NB4 (cell line): ENCODE measurements at regions not wholly inside any gene's neighbourhood (a gene's known extent, or its start where the extent isn't known, plus 50 kb on each side); places are given as distances from the start of the nearest gene placed in this dataset.

Experiments used
- DNase-seq: peaks from one replicate; pipeline ENCODE4 v3.0.0; 2010; ENCODE audit warnings: low read depth
- H3K4me3 ChIP-seq: one replicate; pipeline ENCODE4 v1.5.1; 2011; ENCODE audit warnings: mild to moderate bottlenecking, low read depth, low read length, moderate library complexity
- MYC ChIP-seq: IDR thresholded peaks from 2 replicates; pipeline ENCODE4 v1.6.1; 2011; ENCODE audit warnings: low read depth, low read length
- POLR2A ChIP-seq: IDR thresholded peaks from 2 replicates; pipeline ENCODE4 v1.6.1; 2011; ENCODE audit warnings: mild to moderate bottlenecking; ENCODE audit not compliant: insufficient read length; ENCODE audit errors: extremely low read depth
- TF ChIP-seq, protein P1 (sequence below): IDR thresholded peaks from 2 replicates; pipeline ENCODE4 v1.6.1; 2011; ENCODE audit warnings: low read depth, low read length
- TF ChIP-seq, protein P2 (sequence below): IDR thresholded peaks from one replicate; pipeline ENCODE4 v1.5.1; 2012; ENCODE audit warnings: low read depth, low read length

DNA sequence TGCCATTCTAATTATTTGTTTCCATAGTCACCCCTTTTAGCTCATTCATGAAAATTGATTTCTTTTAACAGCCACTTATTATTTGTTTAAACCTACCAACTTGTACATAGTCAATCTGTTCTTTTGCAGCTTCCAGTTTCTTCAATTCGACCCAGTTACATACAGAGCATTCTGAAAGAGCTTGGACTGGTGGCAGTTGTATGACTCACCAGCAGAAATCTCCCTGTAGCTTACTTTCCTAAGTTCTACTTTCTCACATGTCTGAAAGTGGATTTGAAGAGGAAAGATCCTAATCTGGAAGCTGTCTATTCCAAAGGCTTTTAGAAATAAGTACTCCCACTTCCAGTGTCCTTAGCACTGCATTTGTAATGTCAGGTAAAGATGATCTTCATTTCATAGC is 447.9 kb downstream of the HTR1B start:
- no peak overlapping the region for H3K4me3 ChIP-seq
- TF ChIP-seq, protein P1, sequence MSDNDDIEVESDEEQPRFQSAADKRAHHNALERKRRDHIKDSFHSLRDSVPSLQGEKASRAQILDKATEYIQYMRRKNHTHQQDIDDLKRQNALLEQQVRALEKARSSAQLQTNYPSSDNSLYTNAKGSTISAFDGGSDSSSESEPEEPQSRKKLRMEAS = no peak
- TF ChIP-seq MYC (no peak), POLR2A (no peak)
- TF ChIP-seq, protein P2, sequence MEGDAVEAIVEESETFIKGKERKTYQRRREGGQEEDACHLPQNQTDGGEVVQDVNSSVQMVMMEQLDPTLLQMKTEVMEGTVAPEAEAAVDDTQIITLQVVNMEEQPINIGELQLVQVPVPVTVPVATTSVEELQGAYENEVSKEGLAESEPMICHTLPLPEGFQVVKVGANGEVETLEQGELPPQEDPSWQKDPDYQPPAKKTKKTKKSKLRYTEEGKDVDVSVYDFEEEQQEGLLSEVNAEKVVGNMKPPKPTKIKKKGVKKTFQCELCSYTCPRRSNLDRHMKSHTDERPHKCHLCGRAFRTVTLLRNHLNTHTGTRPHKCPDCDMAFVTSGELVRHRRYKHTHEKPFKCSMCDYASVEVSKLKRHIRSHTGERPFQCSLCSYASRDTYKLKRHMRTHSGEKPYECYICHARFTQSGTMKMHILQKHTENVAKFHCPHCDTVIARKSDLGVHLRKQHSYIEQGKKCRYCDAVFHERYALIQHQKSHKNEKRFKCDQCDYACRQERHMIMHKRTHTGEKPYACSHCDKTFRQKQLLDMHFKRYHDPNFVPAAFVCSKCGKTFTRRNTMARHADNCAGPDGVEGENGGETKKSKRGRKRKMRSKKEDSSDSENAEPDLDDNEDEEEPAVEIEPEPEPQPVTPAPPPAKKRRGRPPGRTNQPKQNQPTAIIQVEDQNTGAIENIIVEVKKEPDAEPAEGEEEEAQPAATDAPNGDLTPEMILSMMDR = no peak
- no peak for DNase-seq

DNA sequence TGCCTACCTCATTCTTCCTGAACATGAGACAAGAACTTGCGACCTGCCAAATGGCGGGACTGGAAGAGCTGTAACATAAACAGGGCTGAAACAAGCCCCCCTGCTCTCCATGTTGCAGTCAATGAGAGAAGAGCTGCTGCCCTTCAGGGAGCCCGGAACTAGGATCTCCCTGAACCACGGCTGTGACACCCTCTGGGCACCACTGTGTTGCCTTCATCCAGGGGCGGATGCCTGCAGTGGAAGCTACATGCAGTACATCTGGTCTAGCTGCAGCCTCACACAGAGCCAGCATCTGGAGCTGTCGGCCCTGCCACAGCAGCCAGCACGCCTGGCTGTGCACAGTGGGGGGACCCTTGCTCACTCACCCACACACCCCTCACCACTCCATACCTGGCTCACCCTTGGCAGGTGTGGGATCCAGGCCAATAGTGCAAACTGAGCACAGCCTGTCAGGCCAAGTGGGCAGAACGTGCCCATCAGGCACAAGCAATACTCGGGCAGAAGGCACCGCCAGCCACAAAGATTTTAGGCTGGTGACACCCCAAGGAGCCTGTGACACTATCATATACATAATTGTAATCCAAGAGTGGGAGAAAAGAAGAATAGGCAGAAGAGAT is 451.3 kb downstream of the HTR1B start:
- no peak for DNase-seq
- H3K4me3 ChIP-seq = no peak overlapping the region
- TF ChIP-seq, protein P2 = no peak
- TF ChIP-seq MYC (no peak), POLR2A (no peak)
- TF ChIP-seq, protein P1 = no peak

DNA sequence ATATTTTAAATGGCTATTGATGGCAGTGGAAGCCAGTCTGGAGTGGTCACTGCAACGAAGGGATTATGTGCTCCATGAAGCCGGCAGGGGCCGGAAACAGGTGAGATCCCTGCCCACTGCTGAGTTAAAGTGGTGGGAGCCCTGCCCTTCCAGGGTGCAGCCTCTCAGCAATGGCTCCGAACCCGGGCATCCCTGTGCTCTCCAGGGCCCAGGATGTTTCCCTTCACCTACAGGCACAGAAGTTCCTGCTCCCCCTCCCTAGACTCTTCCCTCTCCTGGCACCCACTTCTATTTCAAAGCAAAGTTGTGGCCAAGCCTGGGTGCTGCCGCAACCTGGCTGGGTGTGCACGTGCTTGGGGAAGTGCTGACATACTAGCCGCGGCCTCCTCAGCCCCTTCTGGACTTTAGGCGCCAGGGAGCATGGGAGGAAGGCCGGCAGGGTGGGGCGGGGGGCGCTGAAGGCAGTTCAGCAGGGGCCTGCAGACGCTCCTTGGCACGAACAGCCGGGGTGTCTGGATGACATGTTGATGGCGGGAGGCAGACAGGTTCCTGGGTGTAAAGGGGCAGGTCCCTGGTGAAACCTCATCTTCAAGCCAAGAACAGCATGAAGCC is 452.3 kb downstream of the HTR1B start:
- no peak for DNase-seq
- H3K4me3 ChIP-seq = no peak overlapping the region
- TF ChIP-seq POLR2A = no peak
- no peak for TF ChIP-seq MYC
- TF ChIP-seq, protein P2 = no peak
- TF ChIP-seq, protein P1 = no peak

DNA sequence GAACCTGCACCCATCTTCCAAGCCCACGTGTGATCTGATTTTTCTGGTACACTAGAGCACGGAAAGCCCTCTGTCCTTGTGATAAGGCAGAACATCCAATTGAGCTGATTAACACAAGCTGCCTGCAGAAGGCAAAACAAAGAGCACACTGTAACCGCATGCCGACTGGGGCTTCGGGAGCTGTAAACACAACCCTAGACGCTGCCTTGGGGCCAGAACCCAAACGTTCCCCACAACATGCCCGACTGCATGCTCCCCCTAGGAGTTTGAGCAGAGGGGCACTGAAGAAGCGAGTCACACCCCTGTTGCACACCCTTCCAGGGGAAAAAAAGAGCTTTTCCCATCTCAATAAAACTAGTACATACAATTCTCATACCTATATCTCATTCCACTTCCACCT is 470.7 kb downstream of the HTR1B start:
- DNase-seq = no peak
- no peak for TF ChIP-seq MYC
- TF ChIP-seq, protein P1 = no peak
- TF ChIP-seq, protein P2 = no peak
- no peak for TF ChIP-seq POLR2A
- H3K4me3 ChIP-seq = no peak overlapping the region

DNA sequence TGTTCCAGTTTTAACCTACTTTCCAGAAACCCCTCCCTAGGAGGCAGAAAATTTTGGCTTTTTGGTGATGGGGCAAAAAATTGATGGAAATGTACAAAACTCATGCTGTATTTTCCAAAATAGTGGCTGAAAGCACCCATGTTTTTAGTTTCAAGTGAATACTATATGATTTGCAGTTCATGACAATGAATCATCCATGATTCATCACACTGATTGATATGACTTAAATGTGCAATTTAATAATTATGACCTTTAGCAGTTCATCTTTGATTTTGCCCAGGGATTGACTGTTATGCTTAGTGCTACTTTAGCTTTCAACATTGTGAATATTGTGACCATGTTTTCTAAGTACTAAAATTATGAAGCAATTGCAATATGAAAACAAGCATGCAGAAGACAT is 478.7 kb downstream of the HTR1B start:
- DNase-seq = no peak
- no peak for TF ChIP-seq POLR2A
- no peak for TF ChIP-seq MYC
- TF ChIP-seq, protein P1 = no peak
- TF ChIP-seq, protein P2 = no peak
- H3K4me3 ChIP-seq = no peak overlapping the region
